ENCODE measurements at regions not wholly inside any gene's neighbourhood (a gene's known extent, or its start where the extent isn't known, plus 50 kb on each side); places are given as distances from the start of the nearest gene placed in this dataset.

DNA sequence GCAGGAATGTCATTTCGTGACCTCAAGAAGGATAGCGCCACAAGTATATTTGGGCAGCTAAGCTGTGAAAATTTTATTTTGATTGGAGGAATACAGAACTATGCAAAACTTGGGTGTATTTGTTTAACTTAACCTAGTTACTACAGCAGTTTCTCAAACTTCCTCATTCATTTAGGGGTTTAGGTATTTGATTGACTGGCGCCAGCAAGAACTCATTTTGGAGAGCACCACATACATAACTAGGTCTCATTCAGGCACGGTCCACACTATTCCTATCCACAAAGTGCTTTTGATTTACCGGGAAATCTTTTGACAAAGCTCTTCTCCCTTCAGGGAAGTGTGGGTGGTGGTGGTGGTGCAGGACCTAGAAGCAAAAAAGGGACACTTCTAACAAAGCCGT lies 155.1 kb upstream of the NRIP1 start:
- Histone ChIP-seq H3K36me3 (ENCODE audit: control insufficient read depth in 4 of 4, insufficient read depth in 4 of 4, low read length in 4 of 4) (no peaks in the 10 kb centered on the region), H3K9me3 (ENCODE audit: control insufficient read depth in 4 of 4, insufficient read depth in 3 of 4, low read length in 3 of 4) (no peaks in the 10 kb centered on the region), H3K4me3 (no peak overlapping the region), H3K27ac (ENCODE audit: low read depth in 1 of 2, low read length in 1 of 2) (peak overlapping the region in 1 of 2 donors; percentile 45), H3K9ac (ENCODE audit: insufficient read depth in 1 of 2, low read length in 2 of 2) (no peak overlapping the region), H3K27me3 (ENCODE audit: control insufficient read depth in 3 of 3, insufficient read depth in 3 of 3, low read length in 2 of 3) (no peaks in the 10 kb centered on the region), H3K4me1 (ENCODE audit: control insufficient read depth in 5 of 5, insufficient read depth in 5 of 5, low read length in 5 of 5) (peaks cover 0 to 12% (median 0%) of the 10 kb centered on the region in 5 donors)
- TF ChIP-seq, protein P1, sequence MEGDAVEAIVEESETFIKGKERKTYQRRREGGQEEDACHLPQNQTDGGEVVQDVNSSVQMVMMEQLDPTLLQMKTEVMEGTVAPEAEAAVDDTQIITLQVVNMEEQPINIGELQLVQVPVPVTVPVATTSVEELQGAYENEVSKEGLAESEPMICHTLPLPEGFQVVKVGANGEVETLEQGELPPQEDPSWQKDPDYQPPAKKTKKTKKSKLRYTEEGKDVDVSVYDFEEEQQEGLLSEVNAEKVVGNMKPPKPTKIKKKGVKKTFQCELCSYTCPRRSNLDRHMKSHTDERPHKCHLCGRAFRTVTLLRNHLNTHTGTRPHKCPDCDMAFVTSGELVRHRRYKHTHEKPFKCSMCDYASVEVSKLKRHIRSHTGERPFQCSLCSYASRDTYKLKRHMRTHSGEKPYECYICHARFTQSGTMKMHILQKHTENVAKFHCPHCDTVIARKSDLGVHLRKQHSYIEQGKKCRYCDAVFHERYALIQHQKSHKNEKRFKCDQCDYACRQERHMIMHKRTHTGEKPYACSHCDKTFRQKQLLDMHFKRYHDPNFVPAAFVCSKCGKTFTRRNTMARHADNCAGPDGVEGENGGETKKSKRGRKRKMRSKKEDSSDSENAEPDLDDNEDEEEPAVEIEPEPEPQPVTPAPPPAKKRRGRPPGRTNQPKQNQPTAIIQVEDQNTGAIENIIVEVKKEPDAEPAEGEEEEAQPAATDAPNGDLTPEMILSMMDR (IDR thresholded peaks at IDR 0.05; ENCODE audit: control extremely low read depth, extremely low read depth) = no peak
- DNase-seq (peak in 1 of 3 donors; percentile 21), ATAC-seq (ENCODE audit: insufficient read depth, low FRiP score) (peak; percentile 56)
- 29 to 43% methylated on average over 6 of the region's 6 CpGs for WGBS, 2 donors

DNA sequence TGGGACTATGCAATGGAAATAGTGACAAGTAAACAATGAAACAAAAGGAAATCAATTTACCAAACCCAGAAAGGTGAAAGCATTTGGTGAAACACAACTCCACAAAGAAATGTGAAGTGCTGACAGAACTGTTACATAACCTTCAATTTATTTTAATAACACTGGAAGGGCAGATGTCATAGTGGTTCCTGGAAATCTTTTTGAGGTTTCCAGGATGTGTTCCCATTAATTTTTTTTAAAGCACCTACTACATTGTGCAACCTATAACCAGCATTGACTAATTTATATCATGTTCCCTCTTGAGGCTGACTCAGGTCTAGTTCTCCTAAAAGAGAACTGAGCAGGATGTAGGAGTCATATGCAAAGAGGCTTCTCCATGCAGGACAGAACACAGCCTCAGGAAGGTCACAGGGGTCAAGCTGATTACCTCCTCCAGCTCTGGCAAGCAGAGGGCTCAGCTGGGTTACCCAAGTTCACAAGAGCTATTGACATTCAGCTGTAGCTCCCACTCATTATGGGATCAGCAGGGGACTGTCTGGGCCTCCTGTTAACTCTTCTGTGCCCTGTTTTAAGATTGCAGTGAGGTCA lies 157.1 kb upstream of the NRIP1 start:
- H3K36me3 ChIP-seq (ENCODE audit: control insufficient read depth in 4 of 4, insufficient read depth in 4 of 4, low read length in 4 of 4) = no peaks in the 10 kb centered on the region
- peak; percentile 91 for ATAC-seq (ENCODE audit: insufficient read depth, low FRiP score)

DNA sequence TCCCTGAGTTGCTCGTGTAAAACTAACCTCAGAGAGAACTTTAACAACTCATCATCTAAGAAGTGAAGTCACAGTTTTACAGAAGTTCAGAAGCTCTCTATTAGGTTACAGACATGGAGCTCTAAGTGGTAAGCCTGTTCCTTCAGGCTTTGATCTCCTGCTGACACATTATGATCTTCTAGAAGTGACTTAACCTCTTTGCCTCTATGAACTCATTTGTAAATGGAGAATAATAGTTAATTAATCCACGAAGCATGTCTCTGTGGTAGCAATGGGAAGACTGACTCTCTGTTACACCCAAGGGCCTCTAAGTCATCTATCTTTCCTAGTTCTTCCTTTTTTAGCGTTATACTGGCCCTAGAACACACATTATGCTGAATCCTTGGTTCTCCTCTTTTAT lies 157.9 kb upstream of the NRIP1 start:
- no peaks in the 10 kb centered on the region for H3K9me3 ChIP-seq (ENCODE audit: control insufficient read depth in 4 of 4, insufficient read depth in 3 of 4, low read length in 3 of 4)
- ATAC-seq (ENCODE audit: insufficient read depth, low FRiP score) (no peak), DNase-seq (no peak)
- 40 to 50% methylated on average over 3 of the region's 3 CpGs for WGBS, 2 donors
- no peaks in the 10 kb centered on the region for H3K27me3 ChIP-seq (ENCODE audit: control insufficient read depth in 3 of 3, insufficient read depth in 3 of 3, low read length in 2 of 3)
- peak overlapping the region in 1 of 2 donors; percentile 63 for H3K27ac ChIP-seq (ENCODE audit: low read depth in 1 of 2, low read length in 1 of 2)
- peaks cover 0 to 12% (median 0%) of the 10 kb centered on the region in 5 donors for H3K4me1 ChIP-seq (ENCODE audit: control insufficient read depth in 5 of 5, insufficient read depth in 5 of 5, low read length in 5 of 5)
- TF ChIP-seq, protein P1 (IDR thresholded peaks at IDR 0.05; ENCODE audit: control extremely low read depth, extremely low read depth) = no peak
- no peaks in the 10 kb centered on the region for H3K36me3 ChIP-seq (ENCODE audit: control insufficient read depth in 4 of 4, insufficient read depth in 4 of 4, low read length in 4 of 4)
- H3K4me3 ChIP-seq = no peak overlapping the region
- no peak overlapping the region for H3K9ac ChIP-seq (ENCODE audit: insufficient read depth in 1 of 2, low read length in 2 of 2)

More for the DNA sequence above, 157.1 kb upstream of the NRIP1 start:
- no peak overlapping the region for H3K9ac ChIP-seq (ENCODE audit: insufficient read depth in 1 of 2, low read length in 2 of 2)
- no peak overlapping the region for H3K4me3 ChIP-seq
- TF ChIP-seq, protein P1 (IDR thresholded peaks at IDR 0.05; ENCODE audit: control extremely low read depth, extremely low read depth) = no peak
- H3K27me3 ChIP-seq (ENCODE audit: control insufficient read depth in 3 of 3, insufficient read depth in 3 of 3, low read length in 2 of 3) = no peaks in the 10 kb centered on the region
- H3K9me3 ChIP-seq (ENCODE audit: control insufficient read depth in 4 of 4, insufficient read depth in 3 of 4, low read length in 3 of 4) = no peaks in the 10 kb centered on the region
- H3K27ac ChIP-seq (ENCODE audit: low read depth in 1 of 2, low read length in 1 of 2) = peak overlapping the region in 1 of 2 donors; percentile 63
- DNase-seq = no peak
- peaks cover 0 to 12% (median 0%) of the 10 kb centered on the region in 5 donors for H3K4me1 ChIP-seq (ENCODE audit: control insufficient read depth in 5 of 5, insufficient read depth in 5 of 5, low read length in 5 of 5)

Measured in lung (tissue), 11 donors.